A549 (cell line): ENCODE measurements at regions not wholly inside any gene's neighbourhood (a gene's known extent, or its start where the extent isn't known, plus 50 kb on each side); places are given as distances from the start of the nearest gene placed in this dataset.

Experiments
- BHLHE40 ChIP-seq: IDR thresholded peaks from 2 replicates; pipeline ENCODE4 v1.6.1; 2012; ENCODE audit warnings: low read depth, low read length, inconsistent platforms
- CBX8 ChIP-seq: fragments of 200-600 bp; sonication (generic); IDR thresholded peaks from 2 replicates; pipeline ENCODE4 v1.6.1; 2016
- EP300 ChIP-seq, 2 experiments: fragments of >200 bp; sonication (Bioruptor Twin); formaldehyde crosslinking; IDR thresholded peaks; 2 replicates in 1 of 2; 3 replicates in 1 of 2; pipeline ENCODE4 v1.6.1; 2016 to 2017
- GATA3 ChIP-seq: IDR thresholded peaks from 2 replicates; pipeline ENCODE4 v1.6.1; 2012; ENCODE audit warnings: borderline replicate concordance
- HOXA7 ChIP-seq: fragments of 250-450 bp; sonication (Bioruptor Pico); IDR thresholded peaks from 2 replicates; pipeline ENCODE4 v1.5.0; 2020; ENCODE audit warnings: mild to moderate bottlenecking, moderate library complexity
- PHF8 ChIP-seq: fragments of 200-600 bp; sonication (generic); IDR thresholded peaks from 2 replicates; pipeline ENCODE4 v1.6.1; 2016; ENCODE audit warnings: low read depth, mild to moderate bottlenecking, antibody characterized with exemption, moderate library complexity, borderline replicate concordance
- POLR2A ChIP-seq: IDR thresholded peaks from 2 replicates; pipeline ENCODE4 v1.6.1; 2012; ENCODE audit warnings: mild to moderate bottlenecking, low read length
- RNF2 ChIP-seq: fragments of 200-600 bp; sonication (generic); IDR thresholded peaks from 2 replicates; pipeline ENCODE4 v1.6.1; 2016; ENCODE audit warnings: low read depth, mild to moderate bottlenecking, antibody characterized with exemption, moderate library complexity, borderline replicate concordance
- TF ChIP-seq, protein P1 (sequence below): fragments of >200 bp; sonication (Bioruptor Twin); formaldehyde crosslinking; IDR thresholded peaks from 3 replicates; pipeline ENCODE4 v1.5.1; 2016
- TF ChIP-seq, protein P2 (sequence below): IDR thresholded peaks from 2 replicates; pipeline ENCODE4 v1.6.1; 2012
- TF ChIP-seq, protein P3 (sequence below): fragments of 200-600 bp; sonication (generic); IDR thresholded peaks from 2 replicates; pipeline ENCODE4 v1.6.1; 2016; ENCODE audit warnings: antibody characterized with exemption, mild to moderate bottlenecking, moderate library complexity
- TF ChIP-seq, protein P4 (sequence below): IDR thresholded peaks from 2 replicates; pipeline ENCODE4 v1.6.1; 2012

DNA sequence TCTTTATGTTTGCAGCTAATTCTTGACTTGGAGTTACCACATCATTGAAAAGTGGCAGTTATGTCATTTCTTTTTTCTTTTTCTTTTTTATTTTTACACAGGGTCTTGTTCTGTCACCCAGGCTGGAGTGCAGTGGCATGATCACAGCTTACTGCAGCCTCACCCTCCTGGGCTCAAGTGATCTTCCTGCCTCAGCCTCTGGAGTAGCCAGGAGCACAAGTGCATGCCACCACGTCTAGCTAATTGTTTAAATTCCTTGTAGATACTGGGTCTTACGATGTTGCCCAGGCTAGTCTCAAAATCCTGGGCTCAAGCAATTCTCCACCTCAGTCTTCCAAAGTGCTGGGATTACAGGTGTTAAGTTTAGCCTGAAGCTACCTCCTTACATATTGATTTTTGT is 52.1 kb upstream of the KANK4 start:
- TF ChIP-seq BHLHE40 (no peak), POLR2A (no peak), RNF2 (no peak), EP300 (IDR thresholded peaks at IDR 0.05) (no peak), GATA3 (no peak), HOXA7 (no peak), CBX8 (no peak), PHF8 (no peak)
- TF ChIP-seq, protein P1, sequence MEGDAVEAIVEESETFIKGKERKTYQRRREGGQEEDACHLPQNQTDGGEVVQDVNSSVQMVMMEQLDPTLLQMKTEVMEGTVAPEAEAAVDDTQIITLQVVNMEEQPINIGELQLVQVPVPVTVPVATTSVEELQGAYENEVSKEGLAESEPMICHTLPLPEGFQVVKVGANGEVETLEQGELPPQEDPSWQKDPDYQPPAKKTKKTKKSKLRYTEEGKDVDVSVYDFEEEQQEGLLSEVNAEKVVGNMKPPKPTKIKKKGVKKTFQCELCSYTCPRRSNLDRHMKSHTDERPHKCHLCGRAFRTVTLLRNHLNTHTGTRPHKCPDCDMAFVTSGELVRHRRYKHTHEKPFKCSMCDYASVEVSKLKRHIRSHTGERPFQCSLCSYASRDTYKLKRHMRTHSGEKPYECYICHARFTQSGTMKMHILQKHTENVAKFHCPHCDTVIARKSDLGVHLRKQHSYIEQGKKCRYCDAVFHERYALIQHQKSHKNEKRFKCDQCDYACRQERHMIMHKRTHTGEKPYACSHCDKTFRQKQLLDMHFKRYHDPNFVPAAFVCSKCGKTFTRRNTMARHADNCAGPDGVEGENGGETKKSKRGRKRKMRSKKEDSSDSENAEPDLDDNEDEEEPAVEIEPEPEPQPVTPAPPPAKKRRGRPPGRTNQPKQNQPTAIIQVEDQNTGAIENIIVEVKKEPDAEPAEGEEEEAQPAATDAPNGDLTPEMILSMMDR: no peak
- TF ChIP-seq, protein P2, sequence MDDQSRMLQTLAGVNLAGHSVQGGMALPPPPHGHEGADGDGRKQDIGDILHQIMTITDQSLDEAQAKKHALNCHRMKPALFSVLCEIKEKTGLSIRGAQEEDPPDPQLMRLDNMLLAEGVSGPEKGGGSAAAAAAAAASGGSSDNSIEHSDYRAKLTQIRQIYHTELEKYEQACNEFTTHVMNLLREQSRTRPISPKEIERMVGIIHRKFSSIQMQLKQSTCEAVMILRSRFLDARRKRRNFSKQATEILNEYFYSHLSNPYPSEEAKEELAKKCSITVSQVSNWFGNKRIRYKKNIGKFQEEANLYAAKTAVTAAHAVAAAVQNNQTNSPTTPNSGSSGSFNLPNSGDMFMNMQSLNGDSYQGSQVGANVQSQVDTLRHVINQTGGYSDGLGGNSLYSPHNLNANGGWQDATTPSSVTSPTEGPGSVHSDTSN: no peak
- TF ChIP-seq, protein P3, sequence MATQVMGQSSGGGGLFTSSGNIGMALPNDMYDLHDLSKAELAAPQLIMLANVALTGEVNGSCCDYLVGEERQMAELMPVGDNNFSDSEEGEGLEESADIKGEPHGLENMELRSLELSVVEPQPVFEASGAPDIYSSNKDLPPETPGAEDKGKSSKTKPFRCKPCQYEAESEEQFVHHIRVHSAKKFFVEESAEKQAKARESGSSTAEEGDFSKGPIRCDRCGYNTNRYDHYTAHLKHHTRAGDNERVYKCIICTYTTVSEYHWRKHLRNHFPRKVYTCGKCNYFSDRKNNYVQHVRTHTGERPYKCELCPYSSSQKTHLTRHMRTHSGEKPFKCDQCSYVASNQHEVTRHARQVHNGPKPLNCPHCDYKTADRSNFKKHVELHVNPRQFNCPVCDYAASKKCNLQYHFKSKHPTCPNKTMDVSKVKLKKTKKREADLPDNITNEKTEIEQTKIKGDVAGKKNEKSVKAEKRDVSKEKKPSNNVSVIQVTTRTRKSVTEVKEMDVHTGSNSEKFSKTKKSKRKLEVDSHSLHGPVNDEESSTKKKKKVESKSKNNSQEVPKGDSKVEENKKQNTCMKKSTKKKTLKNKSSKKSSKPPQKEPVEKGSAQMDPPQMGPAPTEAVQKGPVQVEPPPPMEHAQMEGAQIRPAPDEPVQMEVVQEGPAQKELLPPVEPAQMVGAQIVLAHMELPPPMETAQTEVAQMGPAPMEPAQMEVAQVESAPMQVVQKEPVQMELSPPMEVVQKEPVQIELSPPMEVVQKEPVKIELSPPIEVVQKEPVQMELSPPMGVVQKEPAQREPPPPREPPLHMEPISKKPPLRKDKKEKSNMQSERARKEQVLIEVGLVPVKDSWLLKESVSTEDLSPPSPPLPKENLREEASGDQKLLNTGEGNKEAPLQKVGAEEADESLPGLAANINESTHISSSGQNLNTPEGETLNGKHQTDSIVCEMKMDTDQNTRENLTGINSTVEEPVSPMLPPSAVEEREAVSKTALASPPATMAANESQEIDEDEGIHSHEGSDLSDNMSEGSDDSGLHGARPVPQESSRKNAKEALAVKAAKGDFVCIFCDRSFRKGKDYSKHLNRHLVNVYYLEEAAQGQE: no peak
- TF ChIP-seq, protein P4, sequence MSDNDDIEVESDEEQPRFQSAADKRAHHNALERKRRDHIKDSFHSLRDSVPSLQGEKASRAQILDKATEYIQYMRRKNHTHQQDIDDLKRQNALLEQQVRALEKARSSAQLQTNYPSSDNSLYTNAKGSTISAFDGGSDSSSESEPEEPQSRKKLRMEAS: no peak
